GM12864 (cell line): ENCODE measurements at regions not wholly inside any gene's neighbourhood (a gene's known extent, or its start where the extent isn't known, plus 50 kb on each side); places are given as distances from the start of the nearest gene placed in this dataset.

Source experiments
- DNase-seq: peaks from one replicate; pipeline ENCODE4 v3.0.0-alpha.2; 2011; ENCODE audit warnings: low read depth
- H3K4me3 ChIP-seq: 2 replicates; pipeline ENCODE4 v1.5.1; 2011; ENCODE audit warnings: mild to moderate bottlenecking, low read depth, low read length, control low read depth
- CTCF ChIP-seq: IDR thresholded peaks from 2 replicates; pipeline ENCODE4 v1.5.1; 2011; ENCODE audit warnings: low read depth, mild to moderate bottlenecking, moderate library complexity, low read length, control low read depth, inconsistent platforms; ENCODE audit errors: missing control alignments

- no peak for DNase-seq
- TF ChIP-seq CTCF: no peak
- no peak overlapping the region for H3K4me3 ChIP-seq
Measured at GRCh38 chr16:80142281-80142680, 398.5 kb upstream of the DYNLRB2 start.

- DNase-seq: no peak
- H3K4me3 ChIP-seq: no peak overlapping the region
- TF ChIP-seq CTCF: no peak
Measured at GRCh38 chr16:80129791-80130190, 411.0 kb upstream of the DYNLRB2 start.

GRCh38 chr16:80125677-80126076, 415.1 kb upstream of the DYNLRB2 start:
- TF ChIP-seq CTCF: no peak
- no peak overlapping the region for H3K4me3 ChIP-seq
- no peak for DNase-seq

GRCh38 chr16:80123189-80123588, 417.6 kb upstream of the DYNLRB2 start:
- no peak for DNase-seq
- no peak overlapping the region for H3K4me3 ChIP-seq
- TF ChIP-seq CTCF: no peak

- no peak for TF ChIP-seq CTCF
- H3K4me3 ChIP-seq: no peak overlapping the region
- no peak for DNase-seq
Measured at GRCh38 chr16:80122115-80122514, 418.7 kb upstream of the DYNLRB2 start.

- no peak for DNase-seq
- H3K4me3 ChIP-seq: no peak overlapping the region
- TF ChIP-seq CTCF: no peak
Measured at GRCh38 chr16:80121522-80121909, 419.3 kb upstream of the DYNLRB2 start.

GRCh38 chr16:80120899-80121521, 419.8 kb upstream of the DYNLRB2 start:
- no peak overlapping the region for H3K4me3 ChIP-seq
- DNase-seq: no peak
- no peak for TF ChIP-seq CTCF
